ENCODE measurements at regions not wholly inside any gene's neighbourhood (a gene's known extent, or its start where the extent isn't known, plus 50 kb on each side); places are given as distances from the start of the nearest gene placed in this dataset.

- TF ChIP-seq CTCF (IDR thresholded peaks at IDR 0.05; ENCODE audit: low read depth, low read length), result no peak
- no peak for TF ChIP-seq POLR2A (IDR thresholded peaks at IDR 0.05; ENCODE audit: extremely low read depth, insufficient read length)
- TF ChIP-seq MAX (IDR thresholded peaks at IDR 0.05; ENCODE audit: low read depth, low read length), result no peak
- no peak for TF ChIP-seq MYC (IDR thresholded peaks at IDR 0.05; ENCODE audit: low read depth, low read length)
Measured at GRCh38 chr9:107973451-107973850, 483.9 kb upstream of the KLF4 start.
